HEK293T (cell line): ENCODE measurements at regions not wholly inside any gene's neighbourhood (a gene's known extent, or its start where the extent isn't known, plus 50 kb on each side); places are given as distances from the start of the nearest gene placed in this dataset.

ENCODE experiments used
- ARNT ChIP-seq: fragments of 450-650 bp; IDR thresholded peaks from 2 replicates; pipeline ENCODE4 v1.6.1; 2017; ENCODE audit warnings: mild to moderate bottlenecking
- BHLHE40 ChIP-seq: fragments of 450-650 bp; IDR thresholded peaks from 2 replicates; pipeline ENCODE4 v1.6.1; 2016; ENCODE audit warnings: mild to moderate bottlenecking, moderate library complexity, borderline replicate concordance
- ELF4 ChIP-seq: fragments of 450-650 bp; IDR thresholded peaks from 2 replicates; pipeline ENCODE4 v1.6.1; 2017; ENCODE audit warnings: antibody characterized with exemption
- FOXA1 ChIP-seq: fragments of 450-650 bp; IDR thresholded peaks from 2 replicates; pipeline ENCODE4 v1.6.1; 2016; ENCODE audit warnings: mild to moderate bottlenecking
- FOXK2 ChIP-seq: fragments of 450-650 bp; IDR thresholded peaks from 2 replicates; pipeline ENCODE4 v1.6.1; 2016; ENCODE audit warnings: mild to moderate bottlenecking
- FOXM1 ChIP-seq: fragments of 450-650 bp; IDR thresholded peaks from 2 replicates; pipeline ENCODE4 v1.6.1; 2017; ENCODE audit warnings: mild to moderate bottlenecking, borderline replicate concordance
- L3MBTL2 ChIP-seq: fragments of 450-650 bp; conservative IDR thresholded peaks from 2 replicates; pipeline ENCODE4 v1.6.1; 2016; ENCODE audit warnings: mild to moderate bottlenecking
- SP1 ChIP-seq: fragments of 450-650 bp; IDR thresholded peaks from 2 replicates; pipeline ENCODE4 v1.6.1; 2017
- SUZ12 ChIP-seq: fragments of 450-650 bp; IDR thresholded peaks from 2 replicates; pipeline ENCODE4 v1.6.1; 2016; ENCODE audit warnings: mild to moderate bottlenecking
- TARDBP ChIP-seq: fragments of 450-650 bp; IDR thresholded peaks from 2 replicates; pipeline ENCODE4 v1.6.1; 2016
- TF ChIP-seq, protein P1 (sequence below): fragments of 450-650 bp; IDR thresholded peaks from 2 replicates; pipeline ENCODE4 v1.6.1; 2016

DNA sequence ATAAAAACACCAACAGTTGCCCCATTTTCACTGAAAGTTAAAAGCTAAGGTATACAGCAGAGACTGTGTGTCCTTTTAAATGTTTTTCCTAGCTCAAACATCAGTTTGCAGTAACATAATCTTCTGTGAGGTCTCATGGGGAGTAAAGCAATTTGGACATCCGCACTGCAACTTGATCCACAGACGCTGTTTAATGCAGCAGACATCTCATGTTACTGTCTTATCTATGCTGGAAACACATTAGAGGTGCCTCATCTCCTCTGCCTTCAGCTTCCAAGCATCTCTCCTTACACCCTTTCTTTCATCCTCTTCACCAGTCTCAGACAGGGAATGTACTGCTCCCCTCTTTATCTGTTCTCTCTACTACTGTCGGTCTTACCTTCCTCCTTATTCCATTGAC, 53.7 kb upstream of the ATP11B start:
- TF ChIP-seq SUZ12 (no peak), FOXK2 (no peak), TARDBP (no peak), ELF4 (no peak), ARNT (no peak), FOXA1 (no peak), FOXM1 (no peak), SP1 (no peak), L3MBTL2 (no peak), BHLHE40 (no peak)
- TF ChIP-seq, protein P1, sequence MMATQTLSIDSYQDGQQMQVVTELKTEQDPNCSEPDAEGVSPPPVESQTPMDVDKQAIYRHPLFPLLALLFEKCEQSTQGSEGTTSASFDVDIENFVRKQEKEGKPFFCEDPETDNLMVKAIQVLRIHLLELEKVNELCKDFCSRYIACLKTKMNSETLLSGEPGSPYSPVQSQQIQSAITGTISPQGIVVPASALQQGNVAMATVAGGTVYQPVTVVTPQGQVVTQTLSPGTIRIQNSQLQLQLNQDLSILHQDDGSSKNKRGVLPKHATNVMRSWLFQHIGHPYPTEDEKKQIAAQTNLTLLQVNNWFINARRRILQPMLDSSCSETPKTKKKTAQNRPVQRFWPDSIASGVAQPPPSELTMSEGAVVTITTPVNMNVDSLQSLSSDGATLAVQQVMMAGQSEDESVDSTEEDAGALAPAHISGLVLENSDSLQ: no peak
